HG03520 (cell line): ENCODE measurements at regions not wholly inside any gene's neighbourhood (a gene's known extent, or its start where the extent isn't known, plus 50 kb on each side); places are given as distances from the start of the nearest gene placed in this dataset.

Experiments used
- ATAC-seq: cut with Tn5 transposase; IDR thresholded peaks from one replicate; pipeline ENCODE4 v1.9.1; 2021; ENCODE audit warnings: mild to moderate bottlenecking, moderate library complexity; ENCODE audit not compliant: unreplicated experiment

GRCh38 chr4:33566649-33567048 is 2677.7 kb downstream of the ARAP2 start:
- ATAC-seq = no peak

GRCh38 chr4:33577791-33578190 is 2666.5 kb downstream of the ARAP2 start:
- ATAC-seq = no peak

- no peak for ATAC-seq
Observed at GRCh38 chr4:33579951-33580350, 2664.4 kb downstream of the ARAP2 start.

GRCh38 chr4:33592701-33593100 is 2651.6 kb downstream of the ARAP2 start:
- no peak for ATAC-seq

GRCh38 chr4:33606951-33607350 is 2637.4 kb downstream of the ARAP2 start:
- no peak for ATAC-seq

GRCh38 chr4:33616121-33616520 is 2628.2 kb downstream of the ARAP2 start:
- ATAC-seq = no peak

GRCh38 chr4:33625748-33626147 is 2618.6 kb downstream of the ARAP2 start:
- no peak for ATAC-seq

- no peak for ATAC-seq
Observed at GRCh38 chr4:33626221-33626620, 2618.1 kb downstream of the ARAP2 start.

GRCh38 chr4:33628296-33628695 is 2616.0 kb downstream of the ARAP2 start:
- ATAC-seq = no peak

GRCh38 chr4:33649015-33649414 is 2595.3 kb downstream of the ARAP2 start:
- no peak for ATAC-seq

GRCh38 chr4:33649471-33649870 is 2594.8 kb downstream of the ARAP2 start:
- no peak for ATAC-seq

GRCh38 chr4:33650036-33650435 is 2594.3 kb downstream of the ARAP2 start:
- ATAC-seq = no peak

GRCh38 chr4:33658971-33659370 is 2585.3 kb downstream of the ARAP2 start:
- ATAC-seq = no peak

GRCh38 chr4:33661636-33662035 is 2582.7 kb downstream of the ARAP2 start:
- no peak for ATAC-seq

- ATAC-seq = no peak
Observed at GRCh38 chr4:33685939-33686338, 2558.4 kb downstream of the ARAP2 start.

- no peak for ATAC-seq
Observed at GRCh38 chr4:33696041-33696440, 2548.3 kb downstream of the ARAP2 start.

GRCh38 chr4:33696586-33696985 is 2547.7 kb downstream of the ARAP2 start:
- ATAC-seq = no peak

- no peak for ATAC-seq
Observed at GRCh38 chr4:33709247-33709646, 2535.1 kb downstream of the ARAP2 start.

- no peak for ATAC-seq
Observed at GRCh38 chr4:33711826-33712225, 2532.5 kb downstream of the ARAP2 start.

- no peak for ATAC-seq
Observed at GRCh38 chr4:33714971-33715370, 2529.3 kb downstream of the ARAP2 start.

- no peak for ATAC-seq
Observed at GRCh38 chr4:33715841-33716395, 2528.4 kb downstream of the ARAP2 start.

- no peak for ATAC-seq
Observed at GRCh38 chr4:33722254-33722653, 2522.1 kb downstream of the ARAP2 start.

- ATAC-seq = no peak
Observed at GRCh38 chr4:33722800-33723516, 2521.4 kb downstream of the ARAP2 start.
